ENCODE measurements at regions not wholly inside any gene's neighbourhood (a gene's known extent, or its start where the extent isn't known, plus 50 kb on each side); places are given as distances from the start of the nearest gene placed in this dataset.

- Histone ChIP-seq H3K27ac (ENCODE audit: low read length) (no peak overlapping the region), H3K27me3 (replicated peaks in 1 of 2; ENCODE audit: control insufficient read depth in 2 of 2, extremely low read depth in 1 of 2, insufficient read depth in 2 of 2, low read length in 1 of 2) (peaks cover 0 to 4% of the 10 kb centered on the region in 2 experiments), H3K36me3 (ENCODE audit: control insufficient read depth in 2 of 2, extremely low read depth in 1 of 2, insufficient read depth in 1 of 2, low read length in 1 of 2) (no peaks in the 10 kb centered on the region), H3K9me3 (no peaks in the 10 kb centered on the region), H3K4me3 (ENCODE audit: control insufficient read depth in 1 of 2, extremely low read depth in 1 of 2, low read length in 1 of 2) (no peak overlapping the region), H3K4me1 (ENCODE audit: control insufficient read depth in 1 of 2, extremely low read depth in 1 of 2, insufficient read depth in 2 of 2, low read length in 2 of 2) (no peaks in the 10 kb centered on the region)
- Mint-ChIP-seq H3K27ac (no peak overlapping the region), H3K36me3 (no peaks in the 10 kb centered on the region), H3K9me3 (peaks cover 0 to 4% (median 0%) of the 10 kb centered on the region in 3 donors), H3K4me1 (no peaks in the 10 kb centered on the region), H3K27me3 (peaks cover 0 to 62% of the 10 kb centered on the region in 2 donors), H3K4me3 (no peak overlapping the region)
- CTCF ChIA-PET = interaction anchor here in 1 of 2 donors (1.0 kb wide), 1 partner anchor 10 kb away, joined by 4 read pairs; no protein-coding TSS in a partner anchor
- no peak for DNase-seq
- POLR2A ChIA-PET = no interaction called here
- no CpG with 5 or more reads among the region's 1 CpG for WGBS (ENCODE audit: insufficient coverage)
- no peak for ATAC-seq (replicated peaks in 1 of 4)
Observed at GRCh38 chrX:111020283-111020682, 75.7 kb upstream of the PAK3 start.

- ChIA-PET POLR2A (no interaction called here), CTCF (no interaction called here)
- Histone ChIP-seq H3K9me3 (no peaks in the 10 kb centered on the region), H3K36me3 (ENCODE audit: control insufficient read depth in 2 of 2, extremely low read depth in 1 of 2, insufficient read depth in 1 of 2, low read length in 1 of 2) (no peaks in the 10 kb centered on the region), H3K27me3 (replicated peaks in 1 of 2; ENCODE audit: control insufficient read depth in 2 of 2, extremely low read depth in 1 of 2, insufficient read depth in 2 of 2, low read length in 1 of 2) (no peaks in the 10 kb centered on the region), H3K27ac (ENCODE audit: low read length) (no peak overlapping the region), H3K4me1 (ENCODE audit: control insufficient read depth in 1 of 2, extremely low read depth in 1 of 2, insufficient read depth in 2 of 2, low read length in 2 of 2) (no peaks in the 10 kb centered on the region), H3K4me3 (ENCODE audit: control insufficient read depth in 1 of 2, extremely low read depth in 1 of 2, low read length in 1 of 2) (no peak overlapping the region)
- Mint-ChIP-seq H3K4me1 (no peaks in the 10 kb centered on the region), H3K27me3 (peaks cover 0 to 33% of the 10 kb centered on the region in 2 donors), H3K9me3 (no peaks in the 10 kb centered on the region), H3K4me3 (no peak overlapping the region), H3K36me3 (no peaks in the 10 kb centered on the region), H3K27ac (no peak overlapping the region)
- no CpG with 5 or more reads among the region's 3 CpGs for WGBS (ENCODE audit: insufficient coverage)
- ATAC-seq (replicated peaks in 1 of 4) (no peak), DNase-seq (no peak)
Observed at GRCh38 chrX:111013778-111014455, 82.1 kb upstream of the PAK3 start.

DNA sequence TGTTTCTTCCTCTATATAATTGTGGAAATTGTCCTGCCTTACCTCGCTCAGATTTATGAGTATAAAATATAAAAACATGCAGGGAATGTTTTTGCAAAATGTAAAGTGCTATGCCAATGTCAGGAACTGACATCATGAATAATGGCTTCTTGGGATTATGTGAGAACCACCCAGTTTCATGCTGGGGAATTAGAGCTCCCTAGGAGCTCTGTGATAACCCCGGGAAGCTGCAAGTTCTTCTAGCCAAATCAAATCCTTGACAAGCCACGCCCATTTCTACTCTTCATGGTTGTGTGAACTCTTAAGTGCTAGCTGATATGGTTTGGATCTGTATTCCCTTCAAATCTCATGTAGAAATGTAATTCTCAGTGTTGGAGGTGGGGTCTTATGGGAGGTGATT, 85.9 kb upstream of the PAK3 start:
- Histone ChIP-seq H3K4me3 (ENCODE audit: control insufficient read depth in 1 of 2, extremely low read depth in 1 of 2, low read length in 1 of 2) (no peak overlapping the region), H3K27me3 (replicated peaks in 1 of 2; ENCODE audit: control insufficient read depth in 2 of 2, extremely low read depth in 1 of 2, insufficient read depth in 2 of 2, low read length in 1 of 2) (no peaks in the 10 kb centered on the region), H3K9me3 (no peaks in the 10 kb centered on the region), H3K27ac (ENCODE audit: low read length) (no peak overlapping the region), H3K4me1 (ENCODE audit: control insufficient read depth in 1 of 2, extremely low read depth in 1 of 2, insufficient read depth in 2 of 2, low read length in 2 of 2) (no peaks in the 10 kb centered on the region), H3K36me3 (ENCODE audit: control insufficient read depth in 2 of 2, extremely low read depth in 1 of 2, insufficient read depth in 1 of 2, low read length in 1 of 2) (no peaks in the 10 kb centered on the region)
- WGBS (ENCODE audit: insufficient coverage) = no CpG with 5 or more reads among the region's 3 CpGs
- ChIA-PET POLR2A (no interaction called here), CTCF (no interaction called here)
- Mint-ChIP-seq H3K27ac (no peak overlapping the region), H3K27me3 (peaks cover 0 to 32% of the 10 kb centered on the region in 2 donors), H3K4me3 (no peak overlapping the region), H3K9me3 (no peaks in the 10 kb centered on the region), H3K36me3 (no peaks in the 10 kb centered on the region), H3K4me1 (no peaks in the 10 kb centered on the region)
- DNase-seq (no peak), ATAC-seq (replicated peaks in 1 of 4) (no peak)

DNA sequence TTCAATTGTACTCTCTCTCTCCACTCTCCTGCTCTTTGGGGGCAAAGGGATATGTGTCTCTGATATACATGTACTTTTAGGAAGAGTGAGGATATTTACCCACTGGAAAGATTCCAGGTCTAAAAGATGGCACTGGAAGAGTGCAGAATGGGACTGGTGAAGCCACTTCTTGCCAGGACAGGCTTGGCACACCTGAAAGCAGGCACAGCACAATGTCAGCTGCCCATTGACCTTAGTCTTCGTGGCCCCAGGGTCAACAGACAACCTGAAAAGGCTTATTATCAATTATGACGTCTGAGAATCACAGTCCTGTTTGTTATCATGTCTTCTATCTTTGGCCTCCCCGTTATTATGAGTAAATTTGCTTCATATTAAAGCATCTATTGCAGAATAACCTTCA, 86.7 kb upstream of the PAK3 start:
- Histone ChIP-seq H3K36me3 (ENCODE audit: control insufficient read depth in 2 of 2, extremely low read depth in 1 of 2, insufficient read depth in 1 of 2, low read length in 1 of 2) (no peaks in the 10 kb centered on the region), H3K9me3 (no peaks in the 10 kb centered on the region), H3K27me3 (replicated peaks in 1 of 2; ENCODE audit: control insufficient read depth in 2 of 2, extremely low read depth in 1 of 2, insufficient read depth in 2 of 2, low read length in 1 of 2) (no peaks in the 10 kb centered on the region), H3K4me3 (ENCODE audit: control insufficient read depth in 1 of 2, extremely low read depth in 1 of 2, low read length in 1 of 2) (no peak overlapping the region), H3K27ac (ENCODE audit: low read length) (no peak overlapping the region), H3K4me1 (ENCODE audit: control insufficient read depth in 1 of 2, extremely low read depth in 1 of 2, insufficient read depth in 2 of 2, low read length in 2 of 2) (no peaks in the 10 kb centered on the region)
- ATAC-seq (replicated peaks in 1 of 4) (no peak), DNase-seq (no peak)
- no peaks in the 10 kb centered on the region for H3K36me3 Mint-ChIP-seq
- no peak overlapping the region for H3K4me3 Mint-ChIP-seq
- peaks cover 0 to 32% of the 10 kb centered on the region in 2 donors for H3K27me3 Mint-ChIP-seq
- H3K4me1 Mint-ChIP-seq = no peaks in the 10 kb centered on the region
- WGBS (ENCODE audit: insufficient coverage) = no CpG with 5 or more reads among the region's 3 CpGs
- H3K27ac Mint-ChIP-seq = no peak overlapping the region
- ChIA-PET CTCF (no interaction called here), POLR2A (no interaction called here)
- no peaks in the 10 kb centered on the region for H3K9me3 Mint-ChIP-seq

GRCh38 chrX:111008126-111008525, 87.9 kb upstream of the PAK3 start:
- no peak overlapping the region for H3K4me3 Mint-ChIP-seq
- ChIA-PET CTCF (interaction anchor here in 1 of 2 donors (0.6 kb wide), 1 partner anchor 8 kb away, joined by 5 read pairs; no protein-coding TSS in a partner anchor), POLR2A (no interaction called here)
- H3K9me3 ChIP-seq = no peaks in the 10 kb centered on the region
- no peaks in the 10 kb centered on the region for H3K4me1 Mint-ChIP-seq
- no peak overlapping the region for H3K4me3 ChIP-seq (ENCODE audit: control insufficient read depth in 1 of 2, extremely low read depth in 1 of 2, low read length in 1 of 2)
- ATAC-seq (replicated peaks in 1 of 4) (no peak), DNase-seq (no peak)
- no peaks in the 10 kb centered on the region for H3K27me3 ChIP-seq (replicated peaks in 1 of 2; ENCODE audit: control insufficient read depth in 2 of 2, extremely low read depth in 1 of 2, insufficient read depth in 2 of 2, low read length in 1 of 2)
- no peak overlapping the region for H3K27ac ChIP-seq (ENCODE audit: low read length)
- no peaks in the 10 kb centered on the region for H3K36me3 ChIP-seq (ENCODE audit: control insufficient read depth in 2 of 2, extremely low read depth in 1 of 2, insufficient read depth in 1 of 2, low read length in 1 of 2)
- no peaks in the 10 kb centered on the region for H3K36me3 Mint-ChIP-seq
- H3K9me3 Mint-ChIP-seq = no peaks in the 10 kb centered on the region
- 86% methylated on average over 1 of the region's 2 CpGs for WGBS (ENCODE audit: insufficient coverage)
- no peak overlapping the region for H3K27ac Mint-ChIP-seq
- H3K27me3 Mint-ChIP-seq = peaks cover 0 to 30% of the 10 kb centered on the region in 2 donors
- no peaks in the 10 kb centered on the region for H3K4me1 ChIP-seq (ENCODE audit: control insufficient read depth in 1 of 2, extremely low read depth in 1 of 2, insufficient read depth in 2 of 2, low read length in 2 of 2)

DNA sequence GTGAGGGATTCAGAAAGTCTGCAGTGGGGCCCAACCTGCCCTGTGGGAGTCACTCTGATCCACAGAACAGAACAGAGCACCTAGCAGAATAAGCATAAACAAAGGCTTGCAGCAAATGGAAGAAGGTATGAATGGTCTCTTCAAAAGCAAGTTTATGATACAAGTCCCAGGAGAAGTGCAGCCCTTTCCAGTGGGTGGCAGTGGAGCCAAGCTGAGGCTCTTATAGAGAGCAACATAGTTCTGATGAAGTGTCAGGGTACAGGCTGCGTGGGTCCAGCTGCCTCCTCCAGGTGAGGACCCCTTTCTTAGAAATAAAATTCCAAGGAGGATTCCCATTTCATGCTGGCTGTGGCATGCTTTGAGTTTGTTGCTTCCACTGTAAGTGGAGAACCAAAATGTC, 88.8 kb upstream of the PAK3 start:
- Histone ChIP-seq H3K4me3 (ENCODE audit: control insufficient read depth in 1 of 2, extremely low read depth in 1 of 2, low read length in 1 of 2) (no peak overlapping the region), H3K27me3 (replicated peaks in 1 of 2; ENCODE audit: control insufficient read depth in 2 of 2, extremely low read depth in 1 of 2, insufficient read depth in 2 of 2, low read length in 1 of 2) (no peaks in the 10 kb centered on the region), H3K4me1 (ENCODE audit: control insufficient read depth in 1 of 2, extremely low read depth in 1 of 2, insufficient read depth in 2 of 2, low read length in 2 of 2) (no peaks in the 10 kb centered on the region), H3K9me3 (no peaks in the 10 kb centered on the region), H3K36me3 (ENCODE audit: control insufficient read depth in 2 of 2, extremely low read depth in 1 of 2, insufficient read depth in 1 of 2, low read length in 1 of 2) (no peaks in the 10 kb centered on the region), H3K27ac (ENCODE audit: low read length) (no peak overlapping the region)
- H3K9me3 Mint-ChIP-seq = no peaks in the 10 kb centered on the region
- no peak overlapping the region for H3K27ac Mint-ChIP-seq
- no peak overlapping the region for H3K4me3 Mint-ChIP-seq
- DNase-seq (no peak), ATAC-seq (replicated peaks in 1 of 4) (no peak)
- H3K36me3 Mint-ChIP-seq = no peaks in the 10 kb centered on the region
- POLR2A ChIA-PET = interaction anchor here in 1 of 2 donors (0.6 kb wide), 1 partner anchor 89 kb away, joined by 3 read pairs; no protein-coding TSS in a partner anchor
- peaks cover 0 to 34% of the 10 kb centered on the region in 2 donors for H3K27me3 Mint-ChIP-seq
- CTCF ChIA-PET = no interaction called here
- WGBS (ENCODE audit: insufficient coverage) = no CpG with 5 or more reads among the region's 1 CpG
- H3K4me1 Mint-ChIP-seq = no peaks in the 10 kb centered on the region

- ChIA-PET CTCF (no interaction called here), POLR2A (no interaction called here)
- H3K4me1 ChIP-seq (ENCODE audit: control insufficient read depth in 1 of 2, extremely low read depth in 1 of 2, insufficient read depth in 2 of 2, low read length in 2 of 2) = no peaks in the 10 kb centered on the region
- H3K27me3 ChIP-seq (replicated peaks in 1 of 2; ENCODE audit: control insufficient read depth in 2 of 2, extremely low read depth in 1 of 2, insufficient read depth in 2 of 2, low read length in 1 of 2) = no peaks in the 10 kb centered on the region
- Mint-ChIP-seq H3K4me1 (no peaks in the 10 kb centered on the region), H3K36me3 (no peaks in the 10 kb centered on the region), H3K9me3 (no peaks in the 10 kb centered on the region), H3K27me3 (peaks cover 0 to 34% of the 10 kb centered on the region in 2 donors), H3K4me3 (no peak overlapping the region), H3K27ac (no peak overlapping the region)
- no peaks in the 10 kb centered on the region for H3K36me3 ChIP-seq (ENCODE audit: control insufficient read depth in 2 of 2, extremely low read depth in 1 of 2, insufficient read depth in 1 of 2, low read length in 1 of 2)
- ATAC-seq (replicated peaks in 1 of 4) = no peak
- H3K9me3 ChIP-seq = no peaks in the 10 kb centered on the region
- H3K4me3 ChIP-seq (ENCODE audit: control insufficient read depth in 1 of 2, extremely low read depth in 1 of 2, low read length in 1 of 2) = no peak overlapping the region
- no CpG with 5 or more reads among the region's 2 CpGs for WGBS (ENCODE audit: insufficient coverage)
- no peak overlapping the region for H3K27ac ChIP-seq (ENCODE audit: low read length)
- DNase-seq = no peak
Observed at GRCh38 chrX:111006116-111006515, 89.9 kb upstream of the PAK3 start.

All from T-cell (primary cell).